ENCODE measurements at regions not wholly inside any gene's neighbourhood (a gene's known extent, or its start where the extent isn't known, plus 50 kb on each side); places are given as distances from the start of the nearest gene placed in this dataset.
"Not testable (repeated sequence)": the region's sequence is repeated elsewhere in the genome, so short reads cannot be mapped to it uniquely, and the experiment has no call there.

DNA sequence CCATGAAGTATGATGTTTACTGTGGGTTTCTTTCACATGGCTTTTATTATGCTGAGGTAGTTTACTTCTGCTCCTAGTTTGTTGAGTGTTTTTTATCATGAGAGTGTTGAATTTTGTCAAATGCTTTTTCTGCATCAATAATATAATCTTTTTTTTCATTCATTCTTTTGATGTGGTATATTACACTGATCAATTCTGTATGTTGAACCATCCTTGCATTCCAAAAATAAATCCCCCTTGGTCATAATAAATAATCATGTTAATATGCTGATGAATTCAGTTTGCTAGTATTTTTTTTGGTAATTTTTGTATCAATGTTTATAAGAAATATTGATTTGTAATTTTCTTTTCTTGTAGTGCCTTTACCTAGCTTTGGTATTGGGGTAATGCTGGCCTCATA, 97.9 kb upstream of the ZNF648 start:
- DNase-seq (ENCODE audit: low read depth in 2 of 2): no peak

DNA sequence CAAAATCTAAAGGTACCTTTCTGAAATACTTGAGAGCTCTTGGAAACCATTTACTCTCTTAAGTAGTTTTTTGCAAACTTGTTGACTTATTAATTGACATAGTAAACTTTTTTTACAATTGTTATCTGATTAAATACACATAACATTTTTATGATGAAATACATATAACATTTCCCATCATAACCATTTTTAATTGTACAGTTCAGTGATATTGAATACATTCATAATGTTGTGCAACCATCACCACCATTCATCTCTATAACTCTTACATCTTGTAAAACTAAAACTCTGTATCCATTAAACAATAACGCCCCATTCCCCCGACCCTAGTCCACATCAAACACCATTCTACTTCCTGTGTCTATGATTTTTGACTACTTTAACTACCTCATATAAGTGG, 95.7 kb upstream of the ZNF648 start:
- no peak for DNase-seq (ENCODE audit: low read depth in 2 of 2)

DNA sequence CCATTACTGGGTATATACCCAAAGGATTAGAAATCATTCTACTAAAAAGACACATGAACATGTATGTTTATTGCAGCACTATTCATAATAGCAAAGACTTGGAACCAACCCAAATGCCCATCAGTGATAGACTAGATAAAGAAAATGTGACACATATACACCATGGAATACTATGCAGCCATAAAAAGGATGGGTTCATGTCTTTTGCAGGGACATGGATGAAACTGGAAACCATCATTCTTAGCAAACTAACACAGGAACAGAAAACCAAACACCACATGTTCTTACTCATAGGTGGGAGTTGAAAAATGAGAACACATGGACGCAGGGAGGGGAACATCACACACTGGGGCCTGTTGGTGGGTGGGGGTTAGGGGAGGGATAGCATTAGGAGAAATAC, 92.9 kb upstream of the ZNF648 start:
- DNase-seq (ENCODE audit: low read depth in 2 of 2): not testable (repeated sequence)

DNA sequence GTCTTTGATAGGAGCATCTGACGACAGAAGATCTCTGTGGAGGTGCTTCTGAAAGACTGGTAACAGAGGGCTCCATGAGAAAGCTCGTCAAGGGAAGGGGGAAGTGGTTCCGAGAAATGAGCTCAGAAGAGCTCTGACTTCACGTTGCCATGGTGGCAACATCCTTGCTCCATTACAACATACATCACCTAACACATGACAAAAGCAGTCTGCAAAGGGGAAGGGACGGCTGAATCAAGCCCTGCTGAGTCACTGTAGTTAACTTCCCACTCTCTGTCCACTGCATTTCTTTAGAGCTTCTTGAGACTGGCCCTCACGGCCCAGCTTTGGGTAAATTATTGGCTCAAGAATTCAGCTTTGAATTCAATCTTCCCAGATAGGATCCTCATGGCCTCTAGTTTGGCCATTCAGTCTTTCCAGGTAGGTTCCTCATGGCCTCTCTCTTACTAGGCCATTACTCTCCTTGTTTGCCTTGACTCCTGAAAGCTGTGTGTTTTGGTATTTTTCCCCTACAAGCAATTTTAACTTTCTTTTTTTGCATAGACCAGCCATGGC, 88.0 kb upstream of the ZNF648 start:
- DNase-seq (ENCODE audit: low read depth in 2 of 2): no peak

DNA sequence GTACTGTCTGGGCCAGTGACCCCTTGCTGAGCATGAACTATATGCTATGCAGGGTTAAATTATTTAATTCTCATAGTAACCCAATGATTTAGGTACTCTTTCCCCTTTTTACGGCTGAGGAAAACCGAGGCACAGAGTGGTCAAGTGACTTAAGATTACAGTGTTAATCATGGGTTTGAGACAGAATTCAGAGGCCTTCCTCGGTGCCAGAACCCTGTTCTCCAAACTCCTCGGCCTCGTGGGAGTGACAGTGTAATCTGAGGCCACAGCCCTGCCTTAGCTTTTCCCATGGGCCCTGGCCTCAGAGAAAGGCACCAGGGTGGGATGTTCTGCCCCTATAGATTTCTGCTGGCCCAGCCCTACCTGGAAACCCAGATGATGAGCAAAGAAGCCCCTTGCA, 86.4 kb upstream of the ZNF648 start:
- DNase-seq (ENCODE audit: low read depth in 2 of 2): no peak

DNA sequence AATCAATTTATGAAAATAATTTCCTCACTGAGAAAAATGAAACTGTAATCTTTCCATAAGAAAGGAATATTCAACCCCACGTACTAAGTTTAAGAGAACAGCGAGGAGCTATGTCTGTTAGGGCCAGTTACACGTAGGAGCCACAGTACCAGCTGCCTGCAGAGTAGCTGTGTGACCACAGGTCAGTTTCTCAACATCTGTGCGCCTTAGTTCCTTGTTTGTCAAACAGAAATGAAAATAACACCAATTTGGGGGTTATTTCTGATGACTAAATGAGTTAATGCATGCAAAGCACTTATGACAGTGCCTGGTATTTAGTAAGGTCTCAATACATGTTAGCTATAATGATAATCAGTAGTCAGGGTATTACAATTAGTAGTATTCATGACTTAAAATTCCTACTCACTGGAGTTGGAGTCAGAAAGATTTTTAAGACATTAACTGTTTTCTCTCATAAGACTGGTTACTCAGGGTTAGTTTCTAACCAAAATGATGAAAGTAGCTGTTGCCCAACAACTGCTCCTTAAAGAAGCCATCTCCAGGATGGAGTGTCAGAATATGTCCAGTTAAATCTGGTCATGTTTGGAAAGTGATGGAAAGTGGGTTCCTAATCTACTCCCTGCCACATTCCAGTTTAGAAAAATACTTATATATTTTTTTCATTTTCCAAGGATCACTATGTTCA, 85.8 kb upstream of the ZNF648 start:
- no peak for DNase-seq (ENCODE audit: low read depth in 2 of 2)

DNA sequence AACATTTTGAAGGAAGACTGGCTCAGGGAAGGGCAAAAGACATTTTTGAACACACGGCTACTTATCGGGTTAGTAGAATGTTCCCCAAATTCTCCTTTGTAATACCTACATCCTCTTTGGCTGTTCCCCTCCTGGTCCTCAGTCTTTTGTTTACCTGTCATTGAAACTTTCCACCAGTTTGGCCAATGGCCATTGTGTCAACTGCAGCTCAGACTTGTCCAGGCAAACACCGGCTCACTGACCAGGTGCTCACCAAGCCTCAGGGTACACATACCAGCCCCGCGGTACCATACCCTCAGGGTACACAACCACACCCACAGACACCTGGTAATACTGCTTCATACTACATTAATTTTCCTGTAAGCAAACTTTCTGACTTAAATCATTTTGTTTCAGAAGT, 84.8 kb upstream of the ZNF648 start:
- DNase-seq (ENCODE audit: low read depth in 2 of 2): no peak

DNA sequence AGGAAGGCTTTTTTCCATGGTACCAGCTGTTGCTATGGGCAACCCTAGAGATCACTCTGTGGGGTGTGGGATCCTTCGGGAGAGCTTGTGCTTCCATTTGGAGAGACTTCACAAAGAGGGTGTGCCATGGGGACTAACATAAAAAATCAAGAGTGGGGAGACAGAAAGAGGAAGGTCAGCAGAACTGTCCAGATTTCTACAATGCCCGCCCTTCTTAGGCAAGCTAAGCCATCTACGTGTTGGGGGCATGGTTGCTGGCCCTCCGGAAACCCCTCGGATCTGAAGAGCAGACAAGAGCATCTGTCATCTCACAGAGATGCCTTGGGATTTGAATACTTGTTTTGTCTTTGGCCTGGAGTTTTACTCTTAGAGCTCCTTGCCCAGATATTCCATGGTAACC, 83.9 kb upstream of the ZNF648 start:
- no peak for DNase-seq (ENCODE audit: low read depth in 2 of 2)

DNA sequence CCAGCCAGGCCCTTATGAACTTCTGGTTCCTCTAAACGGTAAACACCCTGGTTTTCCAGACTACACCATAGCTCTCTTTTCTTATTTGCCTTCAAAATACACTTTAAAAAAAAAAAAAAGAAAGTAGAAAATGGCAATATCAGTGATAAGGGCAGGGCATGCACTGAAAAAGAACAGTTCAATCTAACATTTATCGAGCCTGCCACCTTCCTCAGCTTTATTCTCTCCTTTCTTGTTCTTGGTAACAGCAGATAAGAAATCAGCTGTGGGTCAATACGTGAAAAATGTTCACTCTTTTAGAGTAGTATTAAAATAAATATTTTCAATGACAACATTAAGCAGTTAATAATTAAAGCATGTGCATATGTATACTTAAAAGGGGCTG, 83.1 kb upstream of the ZNF648 start:
- no peak for DNase-seq (ENCODE audit: low read depth in 2 of 2)

DNA sequence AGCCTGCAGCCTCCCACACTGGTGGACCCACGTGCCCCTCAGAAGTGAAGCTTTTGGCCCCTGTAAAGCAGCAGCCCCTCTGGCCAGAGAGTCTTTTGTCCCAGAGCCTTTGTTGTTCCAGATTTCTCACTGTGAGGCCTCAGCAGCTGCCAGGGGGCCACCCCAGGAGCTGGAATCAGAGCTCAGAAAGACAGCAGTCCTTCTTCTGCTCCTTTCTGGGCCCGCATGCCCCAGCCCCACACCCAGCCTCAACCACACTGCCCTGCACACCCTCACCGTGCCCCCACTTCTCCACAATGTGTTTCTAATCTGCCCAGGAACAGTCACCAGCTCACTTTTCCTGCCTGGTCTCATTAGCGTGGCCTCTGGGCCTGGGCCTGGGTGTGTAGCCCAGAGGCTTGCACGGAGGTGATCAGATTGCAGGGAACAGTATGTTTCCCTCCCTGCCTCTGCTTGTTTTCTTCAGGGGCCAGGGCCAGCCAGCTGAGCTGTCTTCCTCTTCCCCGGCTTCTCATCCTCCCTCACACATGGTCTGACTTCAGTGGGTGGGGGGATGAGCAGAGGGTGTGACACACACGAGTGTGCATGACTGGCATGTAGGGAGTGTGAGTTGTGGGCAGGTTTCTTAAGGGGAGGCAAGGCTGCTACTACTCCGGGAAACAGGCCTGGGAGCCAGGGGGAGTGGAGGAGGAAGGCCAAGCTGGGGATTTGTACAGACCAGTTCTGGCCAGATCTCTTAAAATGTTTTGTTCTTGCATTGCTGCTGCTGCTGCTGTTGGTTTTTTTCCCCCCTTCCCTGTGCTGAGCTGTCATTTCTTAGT, 82.5 kb upstream of the ZNF648 start:
- no peak for DNase-seq (ENCODE audit: low read depth in 2 of 2)

DNA sequence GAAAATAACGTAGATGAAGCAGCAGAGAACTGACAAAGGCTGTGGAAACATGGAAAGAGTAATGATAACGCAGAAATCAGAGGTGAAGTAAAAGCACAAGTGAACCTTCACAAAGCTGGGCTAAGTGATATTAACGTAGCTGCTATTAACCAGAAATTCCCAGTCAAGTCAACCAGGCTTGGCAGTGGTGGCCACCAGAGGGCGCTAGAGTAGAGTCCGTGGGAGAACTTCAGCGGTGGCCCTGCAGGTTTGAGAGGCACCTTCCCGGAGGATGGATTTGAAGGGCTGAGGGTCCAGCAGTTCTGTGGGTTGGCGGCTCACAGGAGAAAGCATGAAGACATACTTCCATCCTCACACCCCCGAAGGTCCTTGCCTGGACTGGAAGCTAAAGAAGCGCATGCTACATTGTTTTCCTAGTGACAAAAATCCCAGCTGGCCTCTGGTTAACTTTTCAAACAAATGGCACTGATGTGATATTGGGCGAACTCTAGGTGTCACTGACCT, 81.7 kb upstream of the ZNF648 start:
- DNase-seq (ENCODE audit: low read depth in 2 of 2): peak; percentile 85 to 96

DNA sequence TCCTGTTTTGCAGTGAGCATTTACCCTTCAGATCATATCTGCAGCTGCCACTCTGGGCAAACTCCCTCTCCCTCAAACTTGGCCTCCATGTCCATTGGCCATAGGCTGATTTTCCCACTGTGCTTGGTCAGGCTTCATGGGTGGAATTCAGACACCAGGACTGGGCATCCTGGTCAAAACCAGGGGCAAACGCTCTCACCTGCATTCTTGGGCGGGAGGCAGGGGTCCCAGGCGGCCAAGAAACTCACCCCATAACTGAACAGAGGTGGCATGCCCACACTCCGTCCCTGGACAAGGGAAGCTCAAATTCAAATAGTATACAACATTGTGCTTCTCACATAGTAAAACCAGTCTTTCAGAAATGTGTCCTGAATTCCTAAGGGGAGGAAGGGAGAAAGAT, 81.1 kb upstream of the ZNF648 start:
- no peak for DNase-seq (ENCODE audit: low read depth in 2 of 2)

DNA sequence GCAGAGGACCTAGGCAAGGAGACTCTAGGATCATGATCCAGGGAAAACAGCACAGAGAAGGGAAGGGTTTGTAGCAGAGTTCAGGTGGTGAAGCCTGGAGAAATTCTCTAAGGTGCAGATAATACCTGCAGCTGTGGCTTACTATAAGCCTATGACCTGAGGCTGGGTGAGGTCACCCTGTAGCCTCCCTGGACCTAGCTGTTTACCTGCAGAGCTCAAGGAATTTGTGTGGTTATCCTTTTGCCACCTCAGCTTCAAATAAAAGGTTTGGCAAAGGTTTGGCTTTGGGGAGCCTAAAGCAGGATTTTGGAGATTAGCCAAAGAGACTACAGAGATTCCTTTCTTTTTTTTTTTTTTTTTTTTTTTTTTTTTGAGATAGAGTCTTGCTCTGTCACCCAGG, 79.5 kb upstream of the ZNF648 start:
- no peak for DNase-seq (ENCODE audit: low read depth in 2 of 2)

DNA sequence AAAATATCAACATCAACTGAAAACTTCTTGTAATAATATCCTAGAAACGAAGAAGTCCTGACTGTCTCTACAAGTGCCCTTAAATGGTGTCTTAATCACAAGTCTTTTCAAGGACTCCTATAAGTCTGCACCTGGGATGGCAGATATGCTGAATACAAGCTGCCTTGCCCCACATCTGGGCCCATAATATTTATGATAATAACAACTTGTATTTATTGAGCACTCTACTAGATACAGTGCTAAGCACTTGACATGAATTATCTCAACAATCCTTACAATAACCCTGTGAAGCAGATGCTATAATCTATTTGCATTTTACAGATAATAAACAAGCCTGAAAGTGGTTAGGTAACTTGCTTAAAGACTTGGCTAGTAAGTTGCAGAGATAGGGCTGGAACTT, 78.0 kb upstream of the ZNF648 start:
- DNase-seq (ENCODE audit: low read depth in 2 of 2): no peak

DNA sequence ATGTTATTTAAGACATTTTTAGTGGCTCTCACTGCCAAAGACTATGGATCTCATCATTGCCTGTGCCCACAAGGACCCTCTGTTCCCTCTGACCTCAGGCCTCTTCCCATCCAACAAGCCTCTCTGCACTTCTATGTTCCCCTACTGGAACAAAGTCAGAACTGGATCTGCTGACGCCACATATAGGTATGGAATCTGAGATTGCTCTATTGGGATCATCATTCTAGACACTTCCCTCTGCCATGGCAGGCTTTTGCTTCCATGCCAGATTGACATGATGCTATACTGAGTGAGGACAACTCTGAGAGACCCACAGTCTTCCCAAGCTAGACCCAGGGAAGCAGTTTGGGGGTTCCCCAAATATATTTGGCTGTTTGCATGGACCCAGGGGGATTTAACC, 76.0 kb upstream of the ZNF648 start:
- no peak for DNase-seq (ENCODE audit: low read depth in 2 of 2)

DNA sequence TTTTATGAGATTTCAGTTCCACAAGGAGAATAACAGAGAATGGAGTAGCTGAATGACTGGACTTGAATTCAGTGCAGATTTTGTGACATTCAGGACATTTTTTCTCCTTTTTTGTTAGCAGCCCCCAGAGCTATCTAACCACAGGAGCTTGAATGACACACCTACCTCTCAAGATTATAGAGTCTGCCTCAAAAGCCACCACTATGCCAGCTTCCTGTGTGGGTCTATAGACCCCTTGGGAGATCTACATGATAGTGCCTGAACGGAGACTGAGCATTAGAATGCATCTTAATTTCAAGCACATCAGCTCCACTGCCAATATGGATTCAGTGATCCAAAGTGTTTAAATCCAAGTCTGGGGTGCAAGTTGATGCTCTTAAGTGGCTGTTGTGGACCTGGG, 74.4 kb upstream of the ZNF648 start:
- DNase-seq (ENCODE audit: low read depth in 2 of 2): no peak

DNA sequence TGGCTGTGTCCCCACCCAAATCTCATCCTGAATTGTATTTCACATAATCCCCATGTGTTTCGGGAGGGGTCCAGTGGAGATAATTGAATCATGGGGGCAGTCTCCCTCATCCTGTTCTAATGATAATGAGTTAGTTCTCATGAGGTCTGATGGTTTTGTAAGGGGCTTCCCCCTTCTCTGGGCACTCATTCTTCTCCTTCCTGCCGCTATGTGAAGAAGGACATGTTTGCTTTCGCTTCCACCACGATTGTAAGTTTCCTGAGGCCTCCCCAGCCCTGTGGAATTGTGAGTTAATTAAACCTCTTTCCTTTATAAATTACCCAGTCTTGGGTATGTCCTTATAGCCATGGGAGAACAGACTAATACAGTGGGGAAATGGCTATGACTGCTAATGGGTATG, 72.7 kb upstream of the ZNF648 start:
- DNase-seq (ENCODE audit: low read depth in 2 of 2): no peak

DNA sequence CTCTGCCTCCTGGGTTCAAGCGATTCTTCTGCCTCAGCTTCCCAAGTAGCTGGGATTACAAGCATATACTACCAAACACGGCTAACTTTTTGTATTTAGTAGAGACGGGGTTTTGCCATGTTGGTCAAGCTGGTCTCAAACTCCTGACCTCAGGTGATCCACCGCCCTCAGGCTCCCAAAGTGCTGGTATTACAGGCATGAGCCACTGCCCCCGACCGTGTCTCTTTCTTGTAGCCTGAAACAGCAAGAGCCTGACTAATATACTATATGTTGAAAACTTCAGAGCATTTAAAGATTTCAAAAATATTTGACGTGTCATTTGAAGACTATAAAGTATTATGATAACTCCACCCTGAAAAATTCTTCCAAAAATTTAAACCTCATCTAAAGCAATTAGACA, 71.7 kb upstream of the ZNF648 start:
- DNase-seq (ENCODE audit: low read depth in 2 of 2): no peak

DNA sequence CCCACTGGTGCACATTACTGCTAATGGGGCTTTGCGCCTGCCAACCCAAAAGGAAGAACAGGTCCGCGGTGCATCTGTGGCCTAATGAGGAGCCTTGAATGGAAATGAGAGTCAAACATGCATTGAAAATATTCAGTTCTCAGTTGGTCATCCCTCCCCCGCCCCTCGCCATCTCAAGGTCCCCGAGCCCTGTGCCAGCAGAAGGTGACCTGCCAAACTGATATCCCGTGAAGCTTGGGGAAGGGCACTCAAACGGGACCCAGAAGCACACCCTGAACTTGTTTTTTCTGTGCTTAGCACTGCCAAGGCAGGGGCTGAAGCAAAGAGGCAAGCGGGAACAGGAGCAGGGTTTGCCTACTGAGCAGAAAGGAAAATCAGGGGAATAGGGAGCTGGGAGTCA, 67.9 kb upstream of the ZNF648 start:
- DNase-seq (ENCODE audit: low read depth in 2 of 2): no peak

DNA sequence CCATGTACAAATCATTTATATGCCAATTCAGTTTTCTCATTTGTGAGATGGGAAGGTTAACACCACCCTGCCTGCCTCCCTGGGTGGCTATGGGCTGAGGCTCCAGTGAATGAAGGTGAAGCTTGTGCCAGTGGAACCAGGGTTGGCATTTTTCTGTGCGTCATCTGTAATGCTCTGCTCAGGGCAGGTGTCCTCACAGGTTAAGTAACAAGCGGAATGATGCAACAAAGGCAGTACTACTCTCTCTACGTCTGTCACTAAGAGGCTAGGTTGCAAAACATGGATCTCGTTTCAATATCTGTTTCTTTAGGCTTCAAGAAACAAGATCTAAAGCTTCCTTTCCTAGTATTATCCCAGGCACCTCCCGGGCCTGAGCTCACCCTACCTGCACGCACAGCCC, 67.0 kb upstream of the ZNF648 start:
- no peak for DNase-seq (ENCODE audit: low read depth in 2 of 2)

DNA sequence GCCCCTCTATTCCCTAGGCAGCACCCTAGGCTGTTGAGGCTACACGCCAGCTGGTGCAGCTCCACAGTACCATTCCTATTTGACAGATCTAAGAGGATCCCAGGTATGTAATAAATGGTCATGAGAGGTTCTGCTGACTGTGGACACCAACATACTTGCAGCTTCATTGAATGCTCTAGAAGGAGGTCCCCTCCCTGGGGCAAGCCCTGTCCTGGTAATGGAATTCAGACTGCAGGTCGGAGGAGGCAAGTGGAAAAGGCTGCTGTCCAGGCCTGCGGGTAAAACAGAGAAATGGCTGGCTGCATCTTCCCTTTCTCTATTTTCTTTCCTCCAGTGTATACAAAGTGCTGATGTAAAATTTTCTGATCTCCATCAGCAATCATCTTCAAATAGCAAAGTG, 66.1 kb upstream of the ZNF648 start:
- DNase-seq (ENCODE audit: low read depth in 2 of 2): no peak

DNA sequence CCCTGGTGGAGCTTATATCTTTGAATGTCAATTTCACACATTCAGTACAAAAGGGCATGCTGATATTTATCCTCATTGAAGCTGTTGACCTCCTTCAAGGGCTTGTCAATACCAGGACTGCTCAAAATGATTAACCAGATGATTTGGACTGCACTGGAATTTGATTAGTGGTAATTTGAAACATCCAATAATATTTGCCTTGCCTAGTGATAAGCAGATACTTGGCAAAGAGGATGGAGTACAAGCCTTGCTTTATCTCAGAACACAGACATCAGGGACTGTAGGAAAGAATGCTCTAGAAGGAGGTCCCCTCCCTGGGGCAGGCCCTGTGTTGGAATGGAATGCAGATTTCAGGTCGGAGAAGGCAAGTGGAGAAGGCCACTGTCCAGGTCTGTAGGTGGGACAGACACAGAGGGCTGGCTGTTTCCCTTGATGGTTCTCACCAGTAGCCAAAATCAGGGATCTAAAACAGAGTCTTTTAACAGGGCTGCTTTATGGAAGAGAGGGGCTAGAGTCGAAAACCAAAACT, 64.8 kb upstream of the ZNF648 start:
- no peak for DNase-seq (ENCODE audit: low read depth in 2 of 2)

DNA sequence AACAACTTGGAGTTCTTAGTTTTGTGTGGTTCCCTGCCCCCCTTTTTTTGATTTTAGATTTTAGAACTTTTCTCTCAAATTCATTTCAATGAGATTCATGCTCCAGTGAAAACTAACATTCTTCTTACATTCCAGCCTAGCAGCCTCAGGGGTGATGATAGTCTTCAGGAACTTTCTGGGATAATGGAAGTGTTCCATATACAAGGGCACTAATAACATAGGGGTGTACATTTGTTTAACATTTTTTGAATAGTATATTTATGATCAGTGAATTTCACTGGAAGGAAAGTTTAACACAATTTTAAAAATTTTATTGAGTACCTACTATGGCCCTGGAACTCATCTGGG, 61.4 kb upstream of the ZNF648 start:
- no peak for DNase-seq (ENCODE audit: low read depth in 2 of 2)

Data from stimulated activated CD4-positive, alpha-beta T cell treated with anti-CD3 and anti-CD28 coated beads, Interleukin-4, amount 100 ng/mL, for 48 hours (primary cell).